Brain microvascular endothelial cell (primary cell): ENCODE measurements at regions not wholly inside any gene's neighbourhood (a gene's known extent, or its start where the extent isn't known, plus 50 kb on each side); places are given as distances from the start of the nearest gene placed in this dataset.

Experiments used
- DNase-seq: peaks from one replicate; pipeline ENCODE4 v3.0.0-alpha.2; 2020
- H3K27ac ChIP-seq: fragments of 250-450 bp; sonication (Bioruptor Pico); 2 replicates; pipeline ENCODE4 v1.5.1; 2020; ENCODE audit warnings: mild to moderate bottlenecking, moderate library complexity
- H3K27me3 ChIP-seq: fragments of 250-450 bp; sonication (Bioruptor Pico); replicated peaks from 2 replicates; pipeline ENCODE4 v1.5.1; 2020; ENCODE audit warnings: mild to moderate bottlenecking
- H3K36me3 ChIP-seq: fragments of 250-450 bp; sonication (Bioruptor Pico); replicated peaks from 2 replicates; pipeline ENCODE4 v1.5.1; 2020; ENCODE audit warnings: mild to moderate bottlenecking
- H3K4me3 ChIP-seq: 2 replicates; pipeline ENCODE4 v1.5.1; 2011; ENCODE audit warnings: low read depth, mild to moderate bottlenecking, control low read depth, low read length, moderate library complexity
- CTCF ChIP-seq: IDR thresholded peaks from 2 replicates; pipeline ENCODE4 v1.5.1; 2011; ENCODE audit warnings: low read depth, mild to moderate bottlenecking, moderate library complexity, low read length, control low read depth, inconsistent platforms; ENCODE audit errors: missing control alignments
- in situ Hi-C: cut with HindIII; loops from 2 replicates; pipeline ENCODE4 v1.10.0; 2017; ENCODE audit warnings: low sequenced_read_pairs, low pct_ligation_motif_present

DNA sequence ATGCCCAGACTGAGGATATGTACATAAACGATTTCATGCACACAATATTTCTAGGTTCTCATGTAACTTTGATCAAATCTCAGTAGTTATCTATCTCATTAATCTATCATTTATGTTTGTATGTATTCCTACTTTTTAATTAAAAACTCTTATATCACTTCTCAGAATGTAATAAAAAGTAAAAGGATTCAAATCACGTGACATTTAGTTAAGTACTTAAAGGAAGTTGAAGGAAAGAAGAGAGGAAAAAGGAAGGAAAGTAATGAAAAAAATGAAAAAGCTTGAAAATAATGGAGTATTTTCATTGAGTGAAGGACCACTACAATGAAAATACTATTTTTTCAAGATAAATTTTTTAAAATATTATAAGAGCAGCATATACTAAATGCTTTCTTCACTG is 535.3 kb downstream of the PRDM9 start:
- H3K4me3 ChIP-seq = no peak overlapping the region
- in situ Hi-C loops = no loop called here
- no peak overlapping the region for H3K27ac ChIP-seq
- no peaks in the 10 kb centered on the region for H3K27me3 ChIP-seq
- H3K36me3 ChIP-seq = no peaks in the 10 kb centered on the region
- no peak for TF ChIP-seq CTCF
- no peak for DNase-seq

DNA sequence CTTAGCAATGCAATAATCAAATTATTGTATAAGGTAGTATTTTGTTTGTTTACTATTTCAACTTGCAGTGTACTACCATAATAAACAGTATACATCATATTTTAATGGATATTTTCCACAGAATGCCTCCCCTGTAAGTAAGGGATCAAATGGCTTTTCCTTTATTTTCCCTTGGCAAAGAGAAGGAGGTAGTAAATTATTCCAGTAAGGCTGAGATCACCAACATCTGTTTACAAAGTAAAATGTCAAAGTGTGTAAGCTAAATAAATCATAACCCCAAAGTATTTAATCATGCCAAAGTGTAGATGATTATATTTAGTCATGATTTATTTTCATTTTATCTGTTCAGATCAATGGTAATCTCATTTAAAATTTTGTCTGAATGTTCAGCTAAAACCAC is 537.6 kb downstream of the PRDM9 start:
- no peak overlapping the region for H3K27ac ChIP-seq
- no peak overlapping the region for H3K4me3 ChIP-seq

DNA sequence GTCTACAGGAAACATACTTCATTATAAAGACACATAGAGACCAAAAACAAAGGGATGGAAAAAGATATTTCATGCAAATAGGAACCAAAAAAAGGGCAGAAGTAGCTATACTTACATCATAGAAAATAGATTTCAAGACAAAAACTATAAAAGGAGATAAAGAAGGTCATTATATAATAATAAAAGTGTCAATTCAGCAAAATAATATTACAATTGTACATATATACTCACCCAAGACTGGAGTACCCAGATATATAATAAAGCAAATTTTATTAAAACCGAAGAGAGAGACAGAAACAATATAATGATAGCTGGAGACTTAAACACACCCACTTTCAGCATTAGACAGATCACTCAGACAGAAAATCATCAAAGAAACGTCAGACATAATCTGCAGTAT is 546.3 kb downstream of the PRDM9 start:
- in situ Hi-C loops = no loop called here
- Histone ChIP-seq H3K27me3 (no peaks in the 10 kb centered on the region), H3K27ac (no peak overlapping the region), H3K4me3 (no peak overlapping the region), H3K36me3 (no peaks in the 10 kb centered on the region)
- TF ChIP-seq CTCF = no peak
- DNase-seq = no peak

More for the DNA sequence above, 537.6 kb downstream of the PRDM9 start:
- in situ Hi-C loops = no loop called here
- DNase-seq = no peak
- H3K27me3 ChIP-seq = no peaks in the 10 kb centered on the region
- H3K36me3 ChIP-seq = no peaks in the 10 kb centered on the region
- TF ChIP-seq CTCF = no peak

DNA sequence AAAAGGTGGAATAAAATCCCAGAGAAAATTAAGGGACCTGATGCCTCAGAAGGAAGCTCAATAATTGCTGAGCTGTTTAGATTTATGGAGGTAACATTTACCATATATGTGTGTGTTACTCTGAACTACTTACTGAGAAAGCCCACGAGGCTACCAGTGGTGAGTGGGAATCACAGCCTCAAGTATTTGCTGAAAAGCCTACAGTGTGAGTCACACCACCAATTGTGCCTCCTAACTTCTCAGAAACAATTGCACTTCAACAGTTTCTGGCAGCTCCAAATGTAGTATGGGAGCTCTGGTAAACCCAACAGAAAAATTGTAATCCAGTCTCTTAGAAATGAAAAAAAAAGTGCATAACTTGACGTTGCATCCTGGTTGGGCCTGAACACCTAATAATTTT is 551.6 kb downstream of the PRDM9 start:
- Histone ChIP-seq H3K27me3 (no peaks in the 10 kb centered on the region), H3K27ac (no peak overlapping the region), H3K4me3 (no peak overlapping the region), H3K36me3 (no peaks in the 10 kb centered on the region)
- in situ Hi-C loops = no loop called here
- TF ChIP-seq CTCF = no peak
- no peak for DNase-seq

DNA sequence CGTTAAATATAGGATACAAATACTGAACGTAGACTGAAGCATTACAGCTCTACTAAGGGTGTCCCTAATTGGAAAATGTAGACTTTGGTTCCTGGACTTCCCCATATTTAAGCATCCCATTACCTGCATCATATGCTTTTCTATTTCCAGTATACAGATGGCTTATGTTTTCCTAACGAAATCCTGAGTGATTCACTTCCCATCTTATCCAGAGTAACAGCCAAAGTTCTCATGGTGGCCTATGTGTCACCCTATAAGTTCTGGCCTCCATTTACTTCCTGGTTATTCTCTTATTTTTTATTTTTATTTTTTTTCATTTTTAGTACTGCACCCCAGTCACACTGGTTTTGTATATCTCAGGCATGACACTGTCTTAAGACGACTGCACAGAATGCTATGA is 552.3 kb downstream of the PRDM9 start:
- no peak overlapping the region for H3K27ac ChIP-seq

More for the DNA sequence above, 552.3 kb downstream of the PRDM9 start:
- no peak for DNase-seq
- Histone ChIP-seq H3K36me3 (no peaks in the 10 kb centered on the region), H3K4me3 (no peak overlapping the region), H3K27me3 (no peaks in the 10 kb centered on the region)
- TF ChIP-seq CTCF = no peak
- in situ Hi-C loops = no loop called here
